ENCODE measurements at regions not wholly inside any gene's neighbourhood (a gene's known extent, or its start where the extent isn't known, plus 50 kb on each side); places are given as distances from the start of the nearest gene placed in this dataset.
A peak's percentile ranks its signal among the peaks of the same experiment; 100 is the strongest.

DNA sequence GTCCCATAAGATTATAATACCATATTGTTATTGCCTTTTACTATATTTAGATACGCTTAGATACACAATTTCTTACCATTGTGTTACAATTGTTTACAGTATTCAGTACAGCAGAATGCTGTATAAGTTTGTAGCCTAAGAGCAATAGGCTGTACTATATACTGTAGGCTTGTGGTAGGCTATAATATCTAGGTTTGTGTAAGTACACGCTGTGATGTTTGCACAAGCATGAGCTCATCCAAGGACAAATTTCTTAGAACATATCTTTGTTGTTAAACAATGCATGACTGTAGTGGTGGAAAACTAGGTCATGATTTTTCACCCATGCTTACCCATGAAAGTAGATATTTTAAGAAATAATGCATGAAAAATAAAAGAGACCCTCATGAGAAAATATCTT, 509.4 kb upstream of the CDH18 start (continued):
- TF ChIP-seq, protein P1, sequence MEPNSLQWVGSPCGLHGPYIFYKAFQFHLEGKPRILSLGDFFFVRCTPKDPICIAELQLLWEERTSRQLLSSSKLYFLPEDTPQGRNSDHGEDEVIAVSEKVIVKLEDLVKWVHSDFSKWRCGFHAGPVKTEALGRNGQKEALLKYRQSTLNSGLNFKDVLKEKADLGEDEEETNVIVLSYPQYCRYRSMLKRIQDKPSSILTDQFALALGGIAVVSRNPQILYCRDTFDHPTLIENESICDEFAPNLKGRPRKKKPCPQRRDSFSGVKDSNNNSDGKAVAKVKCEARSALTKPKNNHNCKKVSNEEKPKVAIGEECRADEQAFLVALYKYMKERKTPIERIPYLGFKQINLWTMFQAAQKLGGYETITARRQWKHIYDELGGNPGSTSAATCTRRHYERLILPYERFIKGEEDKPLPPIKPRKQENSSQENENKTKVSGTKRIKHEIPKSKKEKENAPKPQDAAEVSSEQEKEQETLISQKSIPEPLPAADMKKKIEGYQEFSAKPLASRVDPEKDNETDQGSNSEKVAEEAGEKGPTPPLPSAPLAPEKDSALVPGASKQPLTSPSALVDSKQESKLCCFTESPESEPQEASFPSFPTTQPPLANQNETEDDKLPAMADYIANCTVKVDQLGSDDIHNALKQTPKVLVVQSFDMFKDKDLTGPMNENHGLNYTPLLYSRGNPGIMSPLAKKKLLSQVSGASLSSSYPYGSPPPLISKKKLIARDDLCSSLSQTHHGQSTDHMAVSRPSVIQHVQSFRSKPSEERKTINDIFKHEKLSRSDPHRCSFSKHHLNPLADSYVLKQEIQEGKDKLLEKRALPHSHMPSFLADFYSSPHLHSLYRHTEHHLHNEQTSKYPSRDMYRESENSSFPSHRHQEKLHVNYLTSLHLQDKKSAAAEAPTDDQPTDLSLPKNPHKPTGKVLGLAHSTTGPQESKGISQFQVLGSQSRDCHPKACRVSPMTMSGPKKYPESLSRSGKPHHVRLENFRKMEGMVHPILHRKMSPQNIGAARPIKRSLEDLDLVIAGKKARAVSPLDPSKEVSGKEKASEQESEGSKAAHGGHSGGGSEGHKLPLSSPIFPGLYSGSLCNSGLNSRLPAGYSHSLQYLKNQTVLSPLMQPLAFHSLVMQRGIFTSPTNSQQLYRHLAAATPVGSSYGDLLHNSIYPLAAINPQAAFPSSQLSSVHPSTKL (CRISPR knock-in tag; IDR thresholded peaks at IDR 0.05), result peak; percentile 83
- TF ChIP-seq FOXP1 (IDR thresholded peaks at IDR 0.05) (no peak), FOXP1 (CRISPR knock-in tag; IDR thresholded peaks at IDR 0.05) (peak; percentile 51), SP5 (CRISPR knock-in tag; IDR thresholded peaks at IDR 0.05; ENCODE audit: borderline replicate concordance, low read depth) (no peak), TOE1 (CRISPR knock-in tag; IDR thresholded peaks at IDR 0.05) (no peak), ZNF644 (CRISPR knock-in tag; IDR thresholded peaks at IDR 0.05; ENCODE audit: low read depth) (no peak), RBM39 (IDR thresholded peaks at IDR 0.05; ENCODE audit: low read depth, low read length, poor library complexity, severe bottlenecking) (no peak), MTA3 (CRISPR knock-in tag; IDR thresholded peaks at IDR 0.05) (no peak), CHCHD3 (CRISPR knock-in tag; IDR thresholded peaks at IDR 0.05) (no peak), NCOA1 (CRISPR knock-in tag; IDR thresholded peaks at IDR 0.05) (no peak), ZNF747 (CRISPR knock-in tag; IDR thresholded peaks at IDR 0.05; ENCODE audit: borderline replicate concordance) (no peak), ZNF225 (CRISPR knock-in tag; IDR thresholded peaks at IDR 0.05) (no peak), SOX13 (IDR thresholded peaks at IDR 0.05) (no peak), SOX13 (CRISPR knock-in tag; conservative IDR thresholded peaks at IDR 0.05 in 1 of 2, IDR thresholded peaks at IDR 0.05 in 1 of 2) (peak in 1 of 2 experiments; percentile 88; a peak in 2 of 4 replicates), FOXA3 (CRISPR knock-in tag; IDR thresholded peaks at IDR 0.05) (peak; percentile 74), SOX5 (CRISPR knock-in tag; IDR thresholded peaks at IDR 0.05; ENCODE audit: borderline replicate concordance) (peak; percentile 83; the same call in 1 of the 2 replicates)
- TF ChIP-seq, protein P2, sequence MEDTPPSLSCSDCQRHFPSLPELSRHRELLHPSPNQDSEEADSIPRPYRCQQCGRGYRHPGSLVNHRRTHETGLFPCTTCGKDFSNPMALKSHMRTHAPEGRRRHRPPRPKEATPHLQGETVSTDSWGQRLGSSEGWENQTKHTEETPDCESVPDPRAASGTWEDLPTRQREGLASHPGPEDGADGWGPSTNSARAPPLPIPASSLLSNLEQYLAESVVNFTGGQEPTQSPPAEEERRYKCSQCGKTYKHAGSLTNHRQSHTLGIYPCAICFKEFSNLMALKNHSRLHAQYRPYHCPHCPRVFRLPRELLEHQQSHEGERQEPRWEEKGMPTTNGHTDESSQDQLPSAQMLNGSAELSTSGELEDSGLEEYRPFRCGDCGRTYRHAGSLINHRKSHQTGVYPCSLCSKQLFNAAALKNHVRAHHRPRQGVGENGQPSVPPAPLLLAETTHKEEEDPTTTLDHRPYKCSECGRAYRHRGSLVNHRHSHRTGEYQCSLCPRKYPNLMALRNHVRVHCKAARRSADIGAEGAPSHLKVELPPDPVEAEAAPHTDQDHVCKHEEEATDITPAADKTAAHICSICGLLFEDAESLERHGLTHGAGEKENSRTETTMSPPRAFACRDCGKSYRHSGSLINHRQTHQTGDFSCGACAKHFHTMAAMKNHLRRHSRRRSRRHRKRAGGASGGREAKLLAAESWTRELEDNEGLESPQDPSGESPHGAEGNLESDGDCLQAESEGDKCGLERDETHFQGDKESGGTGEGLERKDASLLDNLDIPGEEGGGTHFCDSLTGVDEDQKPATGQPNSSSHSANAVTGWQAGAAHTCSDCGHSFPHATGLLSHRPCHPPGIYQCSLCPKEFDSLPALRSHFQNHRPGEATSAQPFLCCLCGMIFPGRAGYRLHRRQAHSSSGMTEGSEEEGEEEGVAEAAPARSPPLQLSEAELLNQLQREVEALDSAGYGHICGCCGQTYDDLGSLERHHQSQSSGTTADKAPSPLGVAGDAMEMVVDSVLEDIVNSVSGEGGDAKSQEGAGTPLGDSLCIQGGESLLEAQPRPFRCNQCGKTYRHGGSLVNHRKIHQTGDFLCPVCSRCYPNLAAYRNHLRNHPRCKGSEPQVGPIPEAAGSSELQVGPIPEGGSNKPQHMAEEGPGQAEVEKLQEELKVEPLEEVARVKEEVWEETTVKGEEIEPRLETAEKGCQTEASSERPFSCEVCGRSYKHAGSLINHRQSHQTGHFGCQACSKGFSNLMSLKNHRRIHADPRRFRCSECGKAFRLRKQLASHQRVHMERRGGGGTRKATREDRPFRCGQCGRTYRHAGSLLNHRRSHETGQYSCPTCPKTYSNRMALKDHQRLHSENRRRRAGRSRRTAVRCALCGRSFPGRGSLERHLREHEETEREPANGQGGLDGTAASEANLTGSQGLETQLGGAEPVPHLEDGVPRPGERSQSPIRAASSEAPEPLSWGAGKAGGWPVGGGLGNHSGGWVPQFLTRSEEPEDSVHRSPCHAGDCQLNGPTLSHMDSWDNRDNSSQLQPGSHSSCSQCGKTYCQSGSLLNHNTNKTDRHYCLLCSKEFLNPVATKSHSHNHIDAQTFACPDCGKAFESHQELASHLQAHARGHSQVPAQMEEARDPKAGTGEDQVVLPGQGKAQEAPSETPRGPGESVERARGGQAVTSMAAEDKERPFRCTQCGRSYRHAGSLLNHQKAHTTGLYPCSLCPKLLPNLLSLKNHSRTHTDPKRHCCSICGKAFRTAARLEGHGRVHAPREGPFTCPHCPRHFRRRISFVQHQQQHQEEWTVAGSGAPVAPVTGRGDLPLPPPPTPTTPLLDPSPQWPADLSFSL (CRISPR knock-in tag; IDR thresholded peaks at IDR 0.05), result 0 out of 2 replicates have a peak, but pooled peaks have one; percentile 42
- TF ChIP-seq, protein P3, sequence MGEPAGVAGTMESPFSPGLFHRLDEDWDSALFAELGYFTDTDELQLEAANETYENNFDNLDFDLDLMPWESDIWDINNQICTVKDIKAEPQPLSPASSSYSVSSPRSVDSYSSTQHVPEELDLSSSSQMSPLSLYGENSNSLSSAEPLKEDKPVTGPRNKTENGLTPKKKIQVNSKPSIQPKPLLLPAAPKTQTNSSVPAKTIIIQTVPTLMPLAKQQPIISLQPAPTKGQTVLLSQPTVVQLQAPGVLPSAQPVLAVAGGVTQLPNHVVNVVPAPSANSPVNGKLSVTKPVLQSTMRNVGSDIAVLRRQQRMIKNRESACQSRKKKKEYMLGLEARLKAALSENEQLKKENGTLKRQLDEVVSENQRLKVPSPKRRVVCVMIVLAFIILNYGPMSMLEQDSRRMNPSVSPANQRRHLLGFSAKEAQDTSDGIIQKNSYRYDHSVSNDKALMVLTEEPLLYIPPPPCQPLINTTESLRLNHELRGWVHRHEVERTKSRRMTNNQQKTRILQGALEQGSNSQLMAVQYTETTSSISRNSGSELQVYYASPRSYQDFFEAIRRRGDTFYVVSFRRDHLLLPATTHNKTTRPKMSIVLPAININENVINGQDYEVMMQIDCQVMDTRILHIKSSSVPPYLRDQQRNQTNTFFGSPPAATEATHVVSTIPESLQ (CRISPR knock-in tag; conservative IDR thresholded peaks at IDR 0.05), result no peak
